Fibroblast of mammary gland (primary cell): ENCODE measurements at regions not wholly inside any gene's neighbourhood (a gene's known extent, or its start where the extent isn't known, plus 50 kb on each side); places are given as distances from the start of the nearest gene placed in this dataset.

Experiments
- DNase-seq: peaks from one replicate; pipeline ENCODE4 v3.0.0-alpha.2; 2010; ENCODE audit warnings: low read depth
- H3K4me3 ChIP-seq: 2 replicates; pipeline ENCODE4 v1.5.1; 2011; ENCODE audit warnings: low read depth, mild to moderate bottlenecking, low read length, moderate library complexity; ENCODE audit not compliant: control insufficient read depth
- CTCF ChIP-seq: conservative IDR thresholded peaks from 2 replicates; pipeline ENCODE4 v1.5.1; 2011; ENCODE audit warnings: low read depth, low read length, inconsistent platforms; ENCODE audit not compliant: control insufficient read depth, insufficient read depth

GRCh38 chr6:166716910-166717617 is 90.0 kb upstream of the RPS6KA2 start:
- no peak for TF ChIP-seq CTCF

GRCh38 chr6:166715992-166716391 is 88.9 kb upstream of the RPS6KA2 start:
- no peak for TF ChIP-seq CTCF
- no peak for DNase-seq
- no peak overlapping the region for H3K4me3 ChIP-seq

More at GRCh38 chr6:166716910-166717617, 90.0 kb upstream of the RPS6KA2 start:
- H3K4me3 ChIP-seq = no peak overlapping the region
- DNase-seq = no peak

GRCh38 chr6:166715065-166715464 is 88.0 kb upstream of the RPS6KA2 start:
- no peak for TF ChIP-seq CTCF
- no peak for DNase-seq
- H3K4me3 ChIP-seq = no peak overlapping the region

- DNase-seq = no peak
- TF ChIP-seq CTCF = no peak
- no peak overlapping the region for H3K4me3 ChIP-seq
Observed at GRCh38 chr6:166714581-166714980, 87.5 kb upstream of the RPS6KA2 start.

GRCh38 chr6:166714187-166714510 is 87.1 kb upstream of the RPS6KA2 start:
- DNase-seq = no peak
- no peak for TF ChIP-seq CTCF
- H3K4me3 ChIP-seq = no peak overlapping the region

GRCh38 chr6:166713434-166714186 is 86.6 kb upstream of the RPS6KA2 start:
- no peak overlapping the region for H3K4me3 ChIP-seq
- DNase-seq = no peak
- TF ChIP-seq CTCF = no peak
